Mesodermal cell (in vitro differentiated cells): ENCODE measurements at regions not wholly inside any gene's neighbourhood (a gene's known extent, or its start where the extent isn't known, plus 50 kb on each side); places are given as distances from the start of the nearest gene placed in this dataset.

ENCODE experiments used
- H3K27ac ChIP-seq: 2 replicates; pipeline ENCODE4 v1.7.0; 2013; ENCODE audit warnings: mild to moderate bottlenecking, low read depth, low read length, moderate library complexity; ENCODE audit not compliant: severe bottlenecking
- H3K36me3 ChIP-seq: 2 replicates; pipeline ENCODE4 v1.7.1; 2013; ENCODE audit warnings: mild to moderate bottlenecking, low read length, moderate library complexity; ENCODE audit not compliant: control insufficient read depth, insufficient read depth
- H3K4me1 ChIP-seq: one replicate; pipeline ENCODE4 v1.7.1; 2013; ENCODE audit warnings: mild to moderate bottlenecking, low read length; ENCODE audit not compliant: insufficient read depth, control insufficient read depth, poor library complexity, severe bottlenecking
- H3K4me3 ChIP-seq: 2 replicates; pipeline ENCODE4 v1.7.0; 2013; ENCODE audit warnings: low read length, control low read depth, mild to moderate bottlenecking; ENCODE audit not compliant: insufficient read depth, poor library complexity, severe bottlenecking; ENCODE audit errors: extremely low read depth
- H3K9me3 ChIP-seq: 2 replicates; pipeline ENCODE4 v1.7.1; 2013; ENCODE audit warnings: mild to moderate bottlenecking, low read length, moderate library complexity; ENCODE audit not compliant: control insufficient read depth
- WGBS, 2 experiments: methylation state at CpG; one replicate each; pipeline ENCODE4 v1.1.5; 2013; ENCODE audit warnings: missing lambda C conversion rate in 2 of 2; ENCODE audit not compliant: insufficient coverage in 2 of 2; 5-methylcytosine and 5-hydroxymethylcytosine counted together

DNA sequence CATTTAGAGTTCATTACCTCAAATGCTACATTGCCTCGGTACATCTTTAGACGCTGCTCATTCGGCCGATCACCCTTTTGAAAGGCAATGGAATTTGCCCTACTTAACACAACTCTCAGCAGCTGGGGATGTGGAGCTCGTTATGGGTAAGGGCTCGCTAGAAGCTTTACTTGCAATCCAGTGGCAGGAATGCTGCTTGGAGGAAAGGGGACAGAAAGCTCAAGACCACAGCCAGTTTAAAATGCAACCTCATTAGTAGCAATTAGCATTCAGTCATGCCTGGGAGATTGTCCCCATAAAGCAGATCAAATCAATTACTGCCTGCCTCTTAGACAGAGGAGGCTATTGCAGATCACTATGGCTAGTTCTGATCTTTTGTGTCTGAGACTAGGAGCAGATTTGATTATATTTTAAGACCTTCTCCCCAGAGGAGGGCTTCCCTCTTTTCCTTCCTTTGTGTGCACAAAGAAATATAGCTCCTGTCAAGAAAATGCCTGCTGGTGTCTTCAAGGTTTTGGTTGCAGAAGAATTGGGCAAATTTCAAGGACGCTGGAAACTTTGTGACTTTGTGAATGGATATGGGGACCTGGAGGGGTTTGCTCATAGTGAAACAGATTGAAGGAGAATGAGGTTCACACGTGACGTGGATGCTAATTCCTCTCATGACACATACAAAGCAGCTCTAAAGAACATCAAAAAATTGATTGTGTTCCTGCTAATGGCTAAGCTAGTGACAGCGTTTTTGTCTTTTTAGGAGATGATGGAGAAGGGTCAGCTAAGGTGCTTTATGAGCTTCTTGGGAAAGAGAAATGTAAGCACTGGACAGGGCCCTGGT is 237.5 kb upstream of the GLRA2 start:
- WGBS, 2 experiments: 88 to 100% methylated on average over 1 to 3 of the region's 10 CpGs
- Histone ChIP-seq H3K36me3 (no peaks in the 10 kb centered on the region), H3K9me3 (no peaks in the 10 kb centered on the region), H3K27ac (no peak overlapping the region), H3K4me1 (no peaks in the 10 kb centered on the region), H3K4me3 (no peak overlapping the region)

DNA sequence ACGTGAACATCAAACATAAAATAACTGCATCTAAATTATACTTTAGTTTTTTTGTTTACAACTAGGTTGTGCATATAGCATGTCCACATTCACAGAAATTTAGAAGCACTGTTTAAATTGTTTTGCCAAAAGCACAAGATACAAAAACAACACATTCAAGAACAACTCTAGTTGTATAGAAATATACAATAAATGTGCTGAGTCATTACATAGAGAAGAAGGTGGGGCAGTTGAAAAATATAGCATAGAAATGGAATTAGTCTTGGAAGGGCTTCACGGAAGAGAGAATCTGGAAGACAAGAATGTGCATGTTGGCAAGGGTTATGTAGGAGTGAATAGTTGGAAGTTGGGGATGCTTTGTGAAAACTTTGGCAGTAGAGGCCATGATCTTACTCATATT is 239.0 kb upstream of the GLRA2 start:
- no peak overlapping the region for H3K4me3 ChIP-seq
- no peaks in the 10 kb centered on the region for H3K4me1 ChIP-seq
- 88% methylated on average over 1 of the region's 2 CpGs; no CpG with 5 or more reads in 1 of the 2 experiments for WGBS, 2 experiments
- H3K27ac ChIP-seq: no peak overlapping the region
- no peaks in the 10 kb centered on the region for H3K36me3 ChIP-seq
- H3K9me3 ChIP-seq: no peaks in the 10 kb centered on the region

DNA sequence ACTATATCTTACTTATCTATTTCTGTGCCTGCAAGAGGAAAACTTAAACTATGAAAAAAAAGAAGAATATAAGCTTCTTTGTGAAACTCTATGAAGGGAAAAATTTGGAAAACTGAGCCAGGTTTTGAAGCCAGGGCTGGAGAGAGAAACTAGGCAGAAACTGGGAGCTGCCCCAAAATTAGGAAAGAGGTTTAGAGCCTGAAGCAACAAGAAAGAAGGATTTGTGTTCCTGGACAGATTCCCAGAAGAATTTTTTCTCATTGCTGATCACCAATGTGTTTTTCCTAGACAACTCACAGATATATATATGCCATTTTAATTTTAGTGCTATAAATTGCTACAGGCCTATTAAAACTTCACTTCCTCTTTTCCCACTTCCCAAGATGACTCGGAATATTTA is 245.0 kb upstream of the GEMIN8 start:
- no peak overlapping the region for H3K4me3 ChIP-seq
- 86 to 100% methylated on average over 1 of the region's 1 CpG for WGBS, 2 experiments
- H3K4me1 ChIP-seq: no peaks in the 10 kb centered on the region
- no peaks in the 10 kb centered on the region for H3K9me3 ChIP-seq
- H3K36me3 ChIP-seq: no peaks in the 10 kb centered on the region
- H3K27ac ChIP-seq: no peak overlapping the region

DNA sequence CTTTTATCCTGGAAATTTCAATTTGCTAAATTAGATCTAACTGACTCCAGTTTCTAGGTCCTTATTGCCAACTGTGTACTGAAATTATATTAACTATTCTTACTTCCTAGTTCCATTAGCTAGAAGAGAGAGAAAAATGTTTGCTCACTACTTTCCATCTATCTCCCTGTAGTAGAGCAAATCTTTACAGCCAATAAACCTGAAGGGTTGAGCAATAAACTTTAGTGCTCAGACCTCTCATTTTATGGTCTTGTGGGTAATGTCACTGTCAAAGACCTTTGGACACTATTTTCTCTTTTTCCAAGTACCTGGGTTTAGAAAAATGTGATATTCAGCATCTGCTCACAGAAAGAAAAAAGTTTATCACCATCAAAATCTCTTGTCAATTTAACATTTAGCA is 237.5 kb upstream of the GEMIN8 start:
- no peaks in the 10 kb centered on the region for H3K9me3 ChIP-seq
- H3K36me3 ChIP-seq: no peaks in the 10 kb centered on the region
- H3K4me1 ChIP-seq: no peaks in the 10 kb centered on the region
- H3K4me3 ChIP-seq: no peak overlapping the region
- H3K27ac ChIP-seq: no peak overlapping the region

DNA sequence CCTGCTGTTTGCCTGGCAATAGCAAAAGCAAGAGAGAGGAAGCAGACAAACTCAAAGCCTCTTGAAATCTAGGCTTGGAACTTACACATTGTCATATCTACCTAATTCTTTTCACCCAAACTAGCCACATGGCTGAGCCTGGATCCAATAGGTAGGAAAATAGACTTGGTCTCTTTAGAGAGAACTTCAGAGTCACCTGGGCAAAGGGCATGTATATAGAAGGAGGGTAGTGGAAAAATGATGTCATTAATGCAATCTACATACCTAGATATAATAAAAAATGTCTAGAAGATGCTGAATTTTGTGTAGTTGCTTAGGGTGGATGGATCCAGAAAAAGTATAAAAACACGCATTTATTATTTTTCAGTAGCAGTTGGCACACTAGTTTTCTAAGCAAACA is 237.0 kb upstream of the GEMIN8 start:
- Histone ChIP-seq H3K36me3 (no peaks in the 10 kb centered on the region), H3K9me3 (no peaks in the 10 kb centered on the region), H3K4me1 (no peaks in the 10 kb centered on the region), H3K4me3 (no peak overlapping the region), H3K27ac (no peak overlapping the region)
- WGBS, 2 experiments: no CpG with 5 or more reads among the region's 1 CpG

DNA sequence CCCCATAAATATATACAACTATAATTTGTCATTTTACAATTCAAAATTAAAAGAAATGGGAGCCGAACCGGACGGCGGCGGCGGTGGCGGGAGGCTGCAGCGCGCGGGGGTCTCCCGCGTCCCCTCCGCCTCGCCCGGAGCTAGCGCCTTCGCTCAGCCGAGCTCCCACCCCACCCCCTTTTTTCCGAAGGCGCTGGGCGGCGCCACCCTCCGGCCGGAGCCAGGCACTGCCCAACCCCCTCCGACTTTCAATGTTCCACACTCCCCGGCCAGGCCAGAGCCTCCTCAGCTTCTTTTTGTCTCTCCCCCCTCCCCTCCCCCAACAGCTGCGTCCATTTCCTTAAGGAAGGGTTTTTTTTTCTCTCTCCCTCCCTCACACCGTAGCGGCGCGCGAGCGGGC is 214.1 kb upstream of the GEMIN8 start:
- no peaks in the 10 kb centered on the region for H3K9me3 ChIP-seq
- WGBS, 2 experiments: 100% methylated on average over 1 of the region's 33 CpGs; no CpG with 5 or more reads in 1 of the 2 experiments
- no peaks in the 10 kb centered on the region for H3K4me1 ChIP-seq
- H3K4me3 ChIP-seq: no peak overlapping the region
- no peaks in the 10 kb centered on the region for H3K36me3 ChIP-seq
- no peak overlapping the region for H3K27ac ChIP-seq

DNA sequence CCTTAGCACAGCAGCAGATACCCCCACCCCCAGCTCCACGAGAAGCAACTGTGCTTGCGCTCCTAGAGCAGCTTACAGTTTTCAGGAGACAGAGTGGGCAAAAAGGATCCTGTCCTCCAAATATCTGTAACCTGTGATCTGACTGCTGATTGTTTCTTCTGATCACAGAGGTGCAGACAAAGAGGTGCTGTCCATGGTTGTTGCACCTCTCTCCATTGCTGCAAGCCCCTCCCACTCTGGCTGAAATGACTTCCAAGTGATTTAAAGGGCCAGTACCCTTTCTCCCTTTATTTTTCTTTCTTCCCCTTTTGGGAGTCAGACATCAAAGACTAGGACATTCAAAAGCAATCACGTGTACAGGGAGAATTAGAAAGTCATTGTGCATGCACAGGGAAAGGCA is 205.3 kb upstream of the GEMIN8 start:
- H3K4me3 ChIP-seq: no peak overlapping the region
- no peaks in the 10 kb centered on the region for H3K9me3 ChIP-seq
- H3K27ac ChIP-seq: no peak overlapping the region
- H3K4me1 ChIP-seq: no peaks in the 10 kb centered on the region
- no peaks in the 10 kb centered on the region for H3K36me3 ChIP-seq
- WGBS, 2 experiments: 100% methylated on average over 1 of the region's 3 CpGs; no CpG with 5 or more reads in 1 of the 2 experiments

DNA sequence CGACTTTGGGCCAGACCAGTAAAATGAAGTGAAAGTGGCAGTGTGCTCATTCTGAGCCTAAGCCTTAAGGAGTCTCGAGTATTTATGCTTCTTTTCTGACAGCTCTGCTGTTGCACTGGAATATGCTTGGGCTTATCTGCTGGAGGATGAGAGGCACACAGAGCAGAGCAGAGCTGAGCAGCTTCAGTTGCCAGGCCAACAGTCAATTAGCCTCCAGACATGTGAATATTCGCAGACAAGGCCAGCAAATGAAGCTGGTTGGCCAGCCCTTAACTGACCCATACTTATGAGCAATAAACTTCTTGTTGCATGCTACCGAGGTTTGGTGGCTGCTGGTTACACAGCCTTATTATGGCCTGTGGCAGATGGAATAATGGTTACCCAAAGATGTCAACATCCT is 203.0 kb upstream of the GEMIN8 start:
- no peaks in the 10 kb centered on the region for H3K36me3 ChIP-seq

DNA sequence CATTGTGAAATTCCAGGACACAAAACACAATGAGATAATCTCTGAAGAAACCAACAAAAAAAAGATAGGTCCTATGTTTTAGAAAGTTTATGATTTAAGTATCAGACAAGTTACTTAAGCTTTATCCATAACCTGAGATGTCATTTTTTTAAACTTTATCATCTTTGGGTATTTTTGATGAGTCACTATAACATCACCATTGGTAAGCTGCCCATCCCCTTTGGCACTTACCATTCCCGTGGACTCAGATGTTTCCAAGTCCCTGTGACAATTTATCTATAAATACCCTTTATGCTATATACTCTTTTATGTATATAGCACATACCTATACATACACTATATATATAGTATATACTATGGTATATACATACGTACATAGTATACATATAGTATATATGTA is 198.9 kb upstream of the GEMIN8 start:
- no CpG with 5 or more reads among the region's 2 CpGs for WGBS, 2 experiments
- Histone ChIP-seq H3K36me3 (no peaks in the 10 kb centered on the region), H3K4me1 (no peaks in the 10 kb centered on the region), H3K27ac (no peak overlapping the region), H3K9me3 (no peaks in the 10 kb centered on the region), H3K4me3 (no peak overlapping the region)

More for the DNA sequence above, 203.0 kb upstream of the GEMIN8 start:
- no peak overlapping the region for H3K4me3 ChIP-seq
- no peaks in the 10 kb centered on the region for H3K4me1 ChIP-seq
- H3K27ac ChIP-seq: no peak overlapping the region
- WGBS, 2 experiments: 60 to 70% methylated on average over 1 to 2 of the region's 4 CpGs
- no peaks in the 10 kb centered on the region for H3K9me3 ChIP-seq

DNA sequence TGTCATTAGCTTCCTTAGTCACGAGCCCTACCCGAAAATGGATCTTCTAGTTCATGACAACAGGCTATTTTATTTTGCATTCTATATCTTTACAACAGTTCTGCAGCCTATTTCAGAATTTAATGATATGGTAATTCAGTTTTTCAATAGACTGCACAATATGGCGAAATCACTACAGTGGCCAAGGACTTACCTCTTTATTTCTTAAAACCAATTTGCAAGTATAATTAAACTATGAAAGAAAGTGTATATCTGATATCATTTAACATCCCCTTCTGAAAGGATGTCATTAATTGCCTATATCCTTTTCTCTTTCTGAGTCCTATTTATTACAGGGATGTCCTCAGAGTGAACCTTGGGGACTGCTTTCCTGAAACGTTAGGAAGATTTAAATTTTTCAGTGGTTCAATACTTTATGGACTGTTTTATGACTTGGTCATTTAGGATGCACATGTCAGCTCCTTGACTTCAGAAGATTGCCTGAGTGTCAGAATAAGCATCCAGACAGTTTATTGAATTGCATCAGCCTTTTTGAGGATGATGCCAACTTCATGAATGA is 190.8 kb upstream of the GEMIN8 start:
- H3K9me3 ChIP-seq: no peaks in the 10 kb centered on the region
- H3K36me3 ChIP-seq: no peaks in the 10 kb centered on the region
- no CpG with 5 or more reads among the region's 4 CpGs for WGBS, 2 experiments
- H3K4me1 ChIP-seq: no peaks in the 10 kb centered on the region
- H3K4me3 ChIP-seq: no peak overlapping the region
- no peak overlapping the region for H3K27ac ChIP-seq

DNA sequence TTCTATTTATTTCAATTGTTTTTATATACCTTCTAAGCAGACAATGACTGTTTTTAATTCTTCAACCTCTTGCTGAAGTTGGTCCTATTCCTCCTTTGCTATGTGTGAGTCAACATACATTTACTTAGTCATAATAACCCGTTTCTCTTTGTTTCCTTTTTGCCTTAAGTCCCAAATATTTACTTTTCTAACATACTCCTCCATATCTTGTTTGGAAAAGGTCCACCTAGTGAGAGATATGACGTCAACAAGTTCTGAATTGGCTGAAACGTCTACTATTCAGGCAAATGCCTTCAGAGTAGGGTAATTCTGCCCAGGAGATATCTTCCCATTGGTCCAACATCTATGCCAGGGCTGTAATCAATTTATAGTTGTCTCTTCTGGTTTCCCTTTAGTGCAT is 179.3 kb upstream of the GEMIN8 start:
- no CpG with 5 or more reads among the region's 3 CpGs for WGBS, 2 experiments
- Histone ChIP-seq H3K36me3 (no peaks in the 10 kb centered on the region), H3K4me3 (no peak overlapping the region), H3K27ac (no peak overlapping the region), H3K9me3 (no peaks in the 10 kb centered on the region), H3K4me1 (no peaks in the 10 kb centered on the region)
